DOHH2 (cell line): ENCODE measurements at regions not wholly inside any gene's neighbourhood (a gene's known extent, or its start where the extent isn't known, plus 50 kb on each side); places are given as distances from the start of the nearest gene placed in this dataset.

Experiments used
- EZH2phosphoT487 ChIP-seq: fragments of 200-600 bp; sonication (generic); IDR thresholded peaks from 2 replicates; pipeline ENCODE4 v1.6.1; 2017; ENCODE audit warnings: borderline replicate concordance, mild to moderate bottlenecking, antibody characterized with exemption, low read length, moderate library complexity, mixed read lengths
- TF ChIP-seq, protein P1 (sequence below): fragments of 200-600 bp; sonication (generic); IDR thresholded peaks from one replicate; pipeline ENCODE4 v1.5.1; 2014; ENCODE audit warnings: antibody characterized with exemption, mild to moderate bottlenecking, low read depth, low read length; ENCODE audit not compliant: poor library complexity, severe bottlenecking

DNA sequence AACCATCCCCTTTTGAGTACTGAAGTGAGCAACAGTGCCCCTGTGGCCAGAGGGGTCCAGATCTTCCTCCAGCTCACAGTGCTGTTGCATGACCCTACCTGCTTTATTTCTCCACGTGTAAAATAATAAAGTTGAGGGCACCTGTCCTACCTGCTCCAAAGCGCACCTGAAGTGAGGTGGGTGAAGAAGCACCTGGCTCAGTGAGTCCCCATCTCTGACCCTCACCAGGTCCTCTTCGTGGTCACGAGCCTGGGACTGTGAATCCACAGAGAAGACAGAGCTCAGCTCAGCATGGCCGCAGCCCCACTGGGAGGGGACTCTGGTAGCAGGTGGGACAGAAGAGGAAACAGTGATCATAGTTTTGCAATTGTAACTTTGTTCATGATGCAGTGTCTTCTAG lies 976.7 kb upstream of the TMEM132C start:
- no peak for TF ChIP-seq EZH2phosphoT487
- TF ChIP-seq, protein P1, sequence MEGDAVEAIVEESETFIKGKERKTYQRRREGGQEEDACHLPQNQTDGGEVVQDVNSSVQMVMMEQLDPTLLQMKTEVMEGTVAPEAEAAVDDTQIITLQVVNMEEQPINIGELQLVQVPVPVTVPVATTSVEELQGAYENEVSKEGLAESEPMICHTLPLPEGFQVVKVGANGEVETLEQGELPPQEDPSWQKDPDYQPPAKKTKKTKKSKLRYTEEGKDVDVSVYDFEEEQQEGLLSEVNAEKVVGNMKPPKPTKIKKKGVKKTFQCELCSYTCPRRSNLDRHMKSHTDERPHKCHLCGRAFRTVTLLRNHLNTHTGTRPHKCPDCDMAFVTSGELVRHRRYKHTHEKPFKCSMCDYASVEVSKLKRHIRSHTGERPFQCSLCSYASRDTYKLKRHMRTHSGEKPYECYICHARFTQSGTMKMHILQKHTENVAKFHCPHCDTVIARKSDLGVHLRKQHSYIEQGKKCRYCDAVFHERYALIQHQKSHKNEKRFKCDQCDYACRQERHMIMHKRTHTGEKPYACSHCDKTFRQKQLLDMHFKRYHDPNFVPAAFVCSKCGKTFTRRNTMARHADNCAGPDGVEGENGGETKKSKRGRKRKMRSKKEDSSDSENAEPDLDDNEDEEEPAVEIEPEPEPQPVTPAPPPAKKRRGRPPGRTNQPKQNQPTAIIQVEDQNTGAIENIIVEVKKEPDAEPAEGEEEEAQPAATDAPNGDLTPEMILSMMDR = no peak
